NB4 (cell line): ENCODE measurements at regions not wholly inside any gene's neighbourhood (a gene's known extent, or its start where the extent isn't known, plus 50 kb on each side); places are given as distances from the start of the nearest gene placed in this dataset.

Source experiments
- CTCF ChIP-seq: IDR thresholded peaks from one replicate; pipeline ENCODE4 v1.5.1; 2012; ENCODE audit warnings: low read depth, low read length
- MAX ChIP-seq: IDR thresholded peaks from 2 replicates; pipeline ENCODE4 v1.6.1; 2011; ENCODE audit warnings: low read depth, low read length
- MYC ChIP-seq: IDR thresholded peaks from 2 replicates; pipeline ENCODE4 v1.6.1; 2011; ENCODE audit warnings: low read depth, low read length
- POLR2A ChIP-seq: IDR thresholded peaks from 2 replicates; pipeline ENCODE4 v1.6.1; 2011; ENCODE audit warnings: mild to moderate bottlenecking; ENCODE audit not compliant: insufficient read length; ENCODE audit errors: extremely low read depth

DNA sequence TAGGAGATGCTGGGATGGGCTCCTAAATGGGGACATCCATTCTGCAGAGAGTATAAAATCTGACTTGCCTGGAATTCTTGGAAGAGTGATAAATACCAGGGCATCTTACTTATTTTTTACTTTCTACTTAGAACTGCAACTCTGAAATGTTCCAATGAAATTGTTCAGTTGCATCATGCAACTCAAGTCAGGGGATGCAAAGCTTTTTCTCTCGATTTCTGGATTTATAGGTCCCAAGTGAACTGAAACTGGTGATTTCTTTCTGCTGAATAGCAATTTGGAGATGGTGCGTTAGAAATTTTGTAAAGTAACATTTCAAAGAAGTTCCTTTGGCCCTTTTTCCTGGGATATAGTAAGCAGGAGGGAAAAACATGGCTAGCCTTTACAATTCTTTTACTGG is 238.4 kb upstream of the CD180 start:
- TF ChIP-seq CTCF (no peak), MAX (no peak), POLR2A (no peak), MYC (no peak)
